GM23248 (cell line): ENCODE measurements at regions not wholly inside any gene's neighbourhood (a gene's known extent, or its start where the extent isn't known, plus 50 kb on each side); places are given as distances from the start of the nearest gene placed in this dataset.
"Not testable (repeated sequence)": the region's sequence is repeated elsewhere in the genome, so short reads cannot be mapped to it uniquely, and the experiment has no call there.

Experiments
- EZH2 ChIP-seq: fragments of 200-600 bp; sonication (generic); IDR thresholded peaks from 2 replicates; pipeline ENCODE4 v1.6.1; 2018; ENCODE audit warnings: antibody characterized with exemption, mild to moderate bottlenecking; ENCODE audit not compliant: insufficient read depth, poor library complexity, severe bottlenecking
- EZH2phosphoT487 ChIP-seq: fragments of 200-600 bp; sonication (generic); IDR thresholded peaks from 2 replicates; pipeline ENCODE4 v1.6.1; 2018; ENCODE audit warnings: antibody characterized with exemption, moderate library complexity, mild to moderate bottlenecking, low read depth; ENCODE audit not compliant: insufficient read depth

- not testable (repeated sequence) for TF ChIP-seq EZH2phosphoT487, EZH2
These were observed 165.0 kb upstream of the NOTCH2NLA start for GRCh38 chr1:146393796-146394195.
